Activated T-cell treated with anti-CD3 and anti-CD28 coated beads for 24 hours (primary cell): ENCODE measurements at regions not wholly inside any gene's neighbourhood (a gene's known extent, or its start where the extent isn't known, plus 50 kb on each side); places are given as distances from the start of the nearest gene placed in this dataset.
"Not testable (repeated sequence)": the region's sequence is repeated elsewhere in the genome, so short reads cannot be mapped to it uniquely, and the experiment has no call there.

ENCODE experiments used
- DNase-seq: peaks from one replicate; pipeline ENCODE4 v3.0.0-alpha.2; 2020; ENCODE audit warnings: low read depth

DNA sequence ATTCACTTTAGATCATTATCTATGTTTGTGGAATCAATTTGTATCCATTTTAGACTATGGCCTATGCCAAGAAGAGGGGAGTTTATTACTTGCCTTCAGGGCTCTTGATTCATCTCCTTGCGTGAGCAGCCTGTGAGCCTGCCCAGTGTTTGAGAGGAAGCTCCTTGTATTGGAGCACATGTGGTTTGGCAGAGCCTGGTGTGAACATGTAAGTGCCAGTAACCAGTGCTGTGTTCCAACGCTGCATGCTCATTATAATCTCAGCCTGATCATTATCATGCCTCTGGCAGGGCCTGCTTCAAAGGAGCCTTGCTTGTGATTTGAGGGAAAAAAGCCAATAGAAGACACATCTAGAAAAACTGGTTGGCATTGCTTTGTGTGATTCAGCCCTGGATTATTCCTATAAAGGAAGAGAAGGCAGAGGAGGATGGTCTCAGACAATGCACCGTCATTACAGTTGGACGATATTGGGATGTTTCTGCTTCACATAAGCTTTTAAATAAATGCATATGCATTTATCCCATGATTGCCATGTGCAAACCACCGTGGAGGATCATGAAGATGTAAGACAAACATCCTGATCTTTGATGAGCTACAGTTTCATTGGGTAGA, 203.4 kb upstream of the AHR start:
- DNase-seq, result no peak

DNA sequence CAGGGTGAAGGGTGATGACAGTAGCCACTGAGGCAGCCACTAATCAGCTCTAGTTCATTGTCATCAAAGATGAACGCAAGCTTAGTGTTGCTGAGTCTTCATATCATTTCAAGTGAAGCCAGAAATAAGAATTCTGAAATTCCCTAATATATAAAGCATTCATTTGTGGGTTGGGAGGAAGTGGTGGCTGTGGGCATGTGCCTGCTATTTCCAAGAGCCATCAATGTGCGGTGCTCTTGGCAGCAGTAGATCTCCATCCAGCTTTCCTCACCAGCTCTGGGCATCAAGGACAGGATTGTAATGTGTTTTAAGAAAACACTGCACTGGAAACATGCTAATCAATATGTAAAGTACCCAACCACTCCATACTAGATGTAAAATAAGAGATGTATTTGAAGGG, 202.5 kb upstream of the AHR start:
- no peak for DNase-seq

DNA sequence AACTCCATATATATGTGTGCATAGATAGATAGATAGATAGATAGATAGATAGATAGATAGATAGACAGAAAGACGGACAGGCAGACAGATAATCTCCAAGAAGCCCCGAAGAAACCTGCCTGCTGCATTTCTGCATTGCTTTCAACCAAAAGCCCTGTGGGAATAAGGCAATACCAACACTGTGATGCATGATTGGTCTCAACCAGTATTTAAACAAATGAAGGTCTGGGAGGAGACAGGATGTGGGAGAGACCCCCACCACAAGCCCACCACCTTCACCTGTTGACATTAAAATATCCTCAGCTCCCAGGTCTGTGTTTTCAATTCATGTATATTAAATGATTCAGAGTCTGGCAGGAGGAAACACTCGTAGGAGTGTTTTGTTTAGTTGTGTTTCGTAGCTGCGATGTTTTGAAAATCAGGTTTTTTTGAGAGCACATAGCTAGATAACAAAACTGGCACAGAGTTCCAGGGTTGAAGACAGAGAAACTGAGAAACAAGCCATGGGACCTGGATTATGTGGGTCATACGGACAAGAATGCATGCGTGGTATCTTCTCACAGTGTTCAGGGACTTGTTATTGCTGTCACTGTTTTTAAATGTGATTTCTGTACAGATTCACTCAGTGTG, 200.7 kb upstream of the AHR start:
- no peak for DNase-seq

DNA sequence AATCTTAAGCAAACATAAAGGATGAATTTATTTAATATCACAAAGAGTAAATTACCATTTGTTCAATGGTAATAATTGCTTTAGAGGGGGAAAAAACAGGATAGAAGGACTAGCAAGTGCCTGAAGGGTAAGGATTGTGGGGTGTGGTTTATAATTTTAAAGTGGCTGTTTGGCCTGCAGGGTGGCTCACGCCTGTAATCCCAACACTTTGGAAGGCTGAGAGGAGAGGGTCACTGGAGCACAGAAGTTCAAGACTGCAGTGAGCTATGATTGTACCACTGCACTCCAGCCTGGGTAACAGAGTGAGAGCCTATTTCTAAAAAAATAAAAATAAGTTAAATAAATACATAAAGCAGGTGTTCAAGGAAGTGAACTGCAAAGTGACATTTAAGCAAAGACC, 199.9 kb upstream of the AHR start:
- DNase-seq, result no peak

DNA sequence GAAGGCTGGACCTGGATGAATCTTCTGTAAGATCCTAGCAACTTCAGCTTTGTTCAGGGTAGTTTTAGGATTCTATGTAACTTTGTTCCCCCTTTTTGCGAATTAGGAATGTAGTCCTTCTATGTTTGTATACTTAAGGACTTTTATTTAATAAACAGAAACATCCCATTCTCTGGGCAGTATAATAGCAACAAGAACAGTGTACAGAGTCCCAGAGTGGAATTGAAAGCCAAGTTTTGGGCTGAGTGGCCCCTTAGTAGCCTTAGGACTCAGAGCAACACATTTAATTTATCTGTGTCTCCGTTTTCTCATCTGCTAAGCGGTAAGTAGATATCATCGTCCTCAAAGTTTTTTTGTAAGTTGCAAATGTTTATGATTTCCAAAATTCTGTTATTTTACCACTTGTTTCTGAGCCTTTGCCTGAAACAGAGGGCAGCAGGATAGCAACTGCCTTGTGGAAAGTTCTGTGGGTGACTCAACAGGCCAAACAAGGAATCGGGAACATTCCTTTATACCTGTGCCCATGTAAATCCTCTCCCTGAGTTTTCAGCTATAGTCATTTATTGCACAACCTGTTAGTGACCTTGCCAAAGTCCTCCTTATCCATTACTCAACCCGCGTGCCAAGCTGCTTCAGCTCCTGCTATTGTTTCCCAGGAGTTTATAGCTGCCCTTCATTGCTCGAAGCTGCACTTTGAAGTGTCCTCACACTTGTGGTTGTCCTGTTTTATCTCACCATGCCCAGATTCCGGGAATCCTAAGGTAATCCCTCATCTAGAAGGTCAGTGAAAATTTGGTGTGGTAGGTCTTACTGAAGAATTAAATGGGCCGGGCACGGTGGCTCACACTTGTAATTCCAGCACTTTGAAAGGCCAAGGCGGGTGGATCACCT, 199.1 kb upstream of the AHR start:
- no peak for DNase-seq

DNA sequence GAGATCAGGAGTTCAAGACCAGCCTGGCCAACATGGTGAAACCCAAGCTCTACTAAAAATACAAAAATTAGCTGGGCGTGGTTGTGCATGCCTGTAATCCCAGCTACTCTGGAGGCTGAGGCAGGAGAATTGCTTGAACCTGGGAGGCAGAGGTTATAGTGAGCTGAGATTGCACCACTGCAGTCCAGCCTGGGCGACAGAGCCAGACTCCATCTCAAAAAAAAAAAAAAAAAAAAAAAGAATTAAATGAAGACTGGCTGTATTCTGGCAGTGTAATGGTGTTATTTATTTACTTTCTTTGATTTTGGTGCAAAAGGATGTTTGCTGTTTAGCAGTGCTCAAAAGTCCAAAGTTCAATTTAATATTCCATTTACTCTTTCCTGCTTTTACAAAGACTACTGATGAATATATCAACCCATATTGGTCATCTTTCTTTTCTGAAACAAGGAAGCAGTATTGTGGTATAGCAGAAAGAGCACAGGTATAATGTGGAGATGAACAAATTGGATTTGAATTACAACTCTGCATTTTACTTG, 198.4 kb upstream of the AHR start:
- DNase-seq, result not testable (repeated sequence)

DNA sequence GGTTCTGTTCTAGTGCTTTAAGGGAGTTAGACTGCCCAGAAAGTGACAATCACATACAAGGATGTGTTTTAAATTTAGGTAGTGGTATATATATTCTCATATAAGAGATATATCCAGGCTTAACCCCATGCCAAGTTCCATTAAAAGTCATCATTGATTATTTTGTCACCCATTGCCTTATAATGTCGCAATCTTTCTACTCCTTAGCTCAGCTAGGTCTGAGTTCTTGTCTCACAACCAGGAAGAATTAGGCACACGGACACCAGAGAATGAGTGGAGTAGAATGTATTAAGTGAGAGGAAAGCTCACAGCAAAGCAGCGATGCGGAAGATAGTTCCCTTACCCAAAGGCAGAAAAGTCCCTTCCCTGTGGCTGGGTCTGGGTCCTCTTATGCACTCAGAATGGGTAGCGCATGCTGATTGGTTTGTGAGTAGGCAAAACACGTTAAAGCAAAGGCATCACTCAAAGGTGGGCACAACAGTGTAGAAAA, 197.2 kb upstream of the AHR start:
- no peak for DNase-seq

DNA sequence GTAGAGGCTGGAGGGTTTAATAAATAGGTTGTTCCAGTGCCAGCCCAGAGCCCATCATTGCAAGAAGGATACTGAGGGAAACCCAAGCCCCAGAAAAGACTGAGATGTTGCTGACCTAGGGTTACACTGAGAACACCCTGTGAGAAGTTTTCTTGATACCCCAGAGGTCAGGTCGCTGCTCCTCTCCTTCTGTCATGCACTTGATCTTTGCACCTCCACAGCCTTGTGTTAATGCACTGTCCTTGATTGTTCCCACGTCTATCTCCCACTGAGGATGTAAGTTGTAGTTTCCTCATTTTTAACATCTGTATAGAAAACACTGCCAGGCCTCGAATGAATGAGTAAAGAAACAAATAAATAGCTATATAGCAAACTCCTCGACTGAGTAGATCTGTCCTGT, 195.3 kb upstream of the AHR start:
- DNase-seq, result no peak

DNA sequence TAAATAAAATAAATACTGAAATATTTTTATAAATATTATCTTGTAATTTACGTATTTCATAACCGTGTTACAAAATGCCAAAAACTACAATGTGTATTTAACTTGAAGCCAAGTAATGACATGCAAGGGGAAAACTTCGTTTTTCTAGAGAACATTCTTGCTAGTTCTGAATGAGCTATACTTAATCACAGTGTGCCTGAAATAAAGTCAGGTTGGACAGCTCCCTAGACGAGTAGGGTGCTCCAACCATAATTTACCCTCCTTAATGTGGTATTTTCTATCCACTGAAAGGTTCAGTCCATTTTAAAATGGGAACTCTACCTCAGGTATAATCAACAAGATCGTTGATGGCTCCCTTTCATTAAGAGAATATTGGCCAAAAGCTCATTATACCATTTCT, 194.5 kb upstream of the AHR start:
- no peak for DNase-seq

DNA sequence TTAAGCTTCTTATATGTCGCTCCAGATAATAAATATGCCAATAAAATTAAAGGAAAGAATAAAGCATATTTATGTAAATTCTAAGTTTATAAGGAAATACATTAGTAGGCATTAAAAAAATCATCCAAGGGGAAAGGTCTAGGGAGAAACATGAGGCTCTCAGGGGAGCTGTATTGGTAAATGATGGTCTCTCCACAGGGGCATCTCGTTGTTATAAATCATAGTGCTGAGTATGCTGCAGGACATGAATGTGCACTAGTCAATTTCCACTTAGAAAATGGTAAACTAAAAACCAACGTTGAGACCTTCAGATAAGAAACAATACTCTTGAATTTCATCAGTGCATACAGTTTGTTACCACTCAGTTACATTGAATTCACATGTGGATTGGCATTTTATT, 194.0 kb upstream of the AHR start:
- no peak for DNase-seq

DNA sequence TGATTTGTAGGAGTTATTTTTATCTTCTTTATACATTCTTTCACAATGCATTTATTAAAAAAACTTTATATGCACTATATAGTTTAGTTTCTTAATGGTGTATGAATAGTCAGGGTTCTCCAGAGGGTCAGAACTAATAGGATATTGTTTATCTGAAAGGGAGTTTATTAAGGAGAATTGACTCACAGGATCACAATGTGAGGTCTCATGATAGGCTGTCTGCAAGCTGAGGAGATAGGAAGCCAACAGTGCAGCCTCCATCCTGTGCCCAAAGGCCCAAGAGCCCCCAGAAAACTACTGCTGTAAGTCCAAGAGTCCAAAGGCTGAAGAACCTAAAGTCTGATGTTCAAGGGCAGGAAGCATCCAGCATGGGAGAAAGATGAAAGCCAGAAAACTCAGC, 192.8 kb upstream of the AHR start:
- DNase-seq, result no peak

DNA sequence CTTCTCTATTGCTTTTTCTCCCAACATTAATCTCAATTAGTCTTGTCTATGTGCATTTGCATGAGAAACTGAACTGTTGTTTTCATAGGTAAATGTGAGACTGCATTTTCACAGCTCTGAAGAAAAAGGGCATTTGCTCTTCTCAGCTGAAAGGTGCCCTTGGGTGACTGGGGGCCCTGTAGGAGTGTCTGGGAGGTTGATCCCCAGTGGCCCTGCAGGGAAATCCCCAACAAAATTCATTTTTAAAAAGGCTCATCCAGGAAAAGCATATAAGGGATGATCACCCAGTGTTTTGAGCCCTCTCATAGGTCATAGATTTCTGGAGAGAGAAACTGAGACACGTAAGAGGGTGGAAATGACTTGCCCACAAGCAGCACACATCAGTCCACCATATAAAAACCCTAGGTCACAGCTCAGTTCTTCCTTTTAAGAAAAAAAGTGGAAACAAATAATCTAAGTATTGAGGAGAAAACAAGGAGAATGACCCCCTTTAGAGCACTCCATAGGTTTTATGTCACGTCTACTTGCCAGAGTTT, 190.3 kb upstream of the AHR start:
- no peak for DNase-seq

DNA sequence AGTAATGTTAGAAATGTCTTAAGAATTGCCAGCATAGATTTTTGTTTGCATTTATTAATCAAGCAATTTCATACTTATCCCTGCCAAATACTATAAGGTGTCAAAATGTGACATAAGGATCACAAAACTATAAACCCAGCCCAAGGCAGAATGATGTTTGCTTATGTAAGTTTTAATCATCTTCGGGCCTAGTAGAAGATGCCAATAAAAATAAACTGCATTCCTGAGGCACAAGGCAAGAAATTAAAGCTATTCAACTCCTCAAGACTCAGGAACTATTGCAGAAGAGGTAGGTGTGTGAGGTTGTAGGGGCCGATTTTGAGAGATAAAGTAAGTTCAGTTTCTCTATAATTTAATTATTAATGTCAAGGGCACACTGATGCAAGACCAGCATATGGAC, 189.4 kb upstream of the AHR start:
- DNase-seq, result no peak

DNA sequence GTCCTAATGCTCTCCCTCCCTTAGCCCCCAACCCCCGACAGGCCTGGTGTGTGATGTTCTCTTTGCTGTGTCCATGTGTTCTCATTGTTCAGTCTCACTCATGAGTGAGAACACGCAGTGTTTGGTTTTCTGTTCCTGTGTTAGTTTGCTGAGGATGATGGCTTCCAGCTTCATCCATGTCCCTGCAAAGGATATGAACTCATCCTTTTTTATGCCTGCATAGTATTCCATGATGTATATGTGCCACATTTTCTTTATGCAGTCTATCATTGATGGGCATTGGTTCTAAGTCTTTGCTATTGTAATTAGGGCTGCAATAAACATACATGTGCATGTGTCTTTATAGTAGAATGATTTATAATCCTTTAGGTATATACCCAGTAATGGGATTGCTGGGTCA, 184.7 kb upstream of the AHR start:
- not testable (repeated sequence) for DNase-seq

DNA sequence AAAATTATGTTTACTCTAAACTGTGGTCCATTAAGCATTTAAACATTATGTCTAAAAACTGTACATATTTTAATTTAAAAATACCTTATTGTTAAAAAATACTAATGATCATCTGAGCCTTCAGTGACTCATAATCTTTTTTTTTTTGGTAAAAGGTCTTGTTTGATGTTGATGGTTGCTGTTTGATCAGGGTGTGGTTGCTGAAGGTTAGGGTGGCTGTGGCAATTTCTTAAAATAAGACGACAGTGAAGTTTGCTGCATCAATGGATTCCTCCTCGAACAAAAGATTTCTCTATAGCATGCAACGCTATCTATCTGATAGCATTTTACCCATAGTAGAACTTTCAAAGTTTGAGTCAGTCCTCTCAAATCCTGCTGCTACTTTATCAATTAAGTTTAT, 180.0 kb upstream of the AHR start:
- no peak for DNase-seq

DNA sequence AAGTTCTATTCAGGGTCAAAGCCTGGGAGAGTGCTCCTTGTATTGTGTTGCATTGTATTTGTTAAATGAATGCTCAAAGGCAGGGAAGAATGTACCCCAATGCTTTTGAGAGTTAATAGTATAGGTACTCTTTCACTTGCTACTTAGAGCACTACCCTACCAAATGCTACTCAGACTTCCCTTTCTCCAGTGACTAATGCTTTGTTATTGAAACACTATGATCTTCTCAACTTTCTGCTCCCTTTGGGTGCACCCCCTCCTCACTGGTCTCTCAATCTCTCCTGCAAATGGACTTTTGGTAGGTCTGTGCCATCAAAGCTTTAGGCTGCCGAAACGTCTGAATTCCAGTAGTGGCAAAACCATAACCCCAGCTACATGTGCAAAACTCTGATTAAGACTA, 177.7 kb upstream of the AHR start:
- no peak for DNase-seq

DNA sequence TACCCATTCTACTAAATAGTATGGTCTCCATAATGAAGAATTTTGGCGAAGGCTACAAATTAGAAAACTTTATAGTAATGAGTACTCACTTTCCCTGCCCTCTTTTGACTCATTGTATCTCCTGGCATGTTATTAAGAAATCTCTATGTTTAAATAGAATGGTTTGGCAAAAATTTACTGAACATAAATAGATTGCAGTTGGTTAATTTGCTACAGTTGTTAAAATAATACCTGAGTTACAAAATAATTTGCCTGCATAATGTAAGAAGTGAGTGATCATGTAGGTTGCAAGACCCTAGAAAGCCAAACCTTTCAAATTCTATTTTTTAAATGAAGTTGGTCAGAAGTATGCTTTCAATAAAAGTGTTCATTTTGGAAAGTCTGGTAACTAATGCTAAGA, 176.8 kb upstream of the AHR start:
- DNase-seq, result no peak

DNA sequence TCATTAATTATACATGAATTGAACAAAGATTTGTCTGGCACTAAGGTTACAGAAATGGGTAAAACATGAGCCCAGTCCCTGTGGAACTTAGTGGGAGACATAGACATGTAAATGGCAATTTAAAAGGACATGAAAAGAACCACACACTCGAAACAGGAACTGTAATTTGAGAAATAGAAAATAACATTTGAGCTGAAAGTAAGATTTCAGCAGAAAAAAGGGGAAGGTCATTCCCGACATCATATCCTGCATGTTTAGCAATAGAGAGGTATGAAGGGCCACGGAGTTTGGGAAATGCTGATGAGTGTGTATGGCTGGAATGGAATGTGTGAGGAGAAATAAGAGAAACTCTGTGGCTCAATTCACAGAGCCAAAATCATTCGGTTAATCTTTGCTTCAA, 175.4 kb upstream of the AHR start:
- DNase-seq, result no peak

DNA sequence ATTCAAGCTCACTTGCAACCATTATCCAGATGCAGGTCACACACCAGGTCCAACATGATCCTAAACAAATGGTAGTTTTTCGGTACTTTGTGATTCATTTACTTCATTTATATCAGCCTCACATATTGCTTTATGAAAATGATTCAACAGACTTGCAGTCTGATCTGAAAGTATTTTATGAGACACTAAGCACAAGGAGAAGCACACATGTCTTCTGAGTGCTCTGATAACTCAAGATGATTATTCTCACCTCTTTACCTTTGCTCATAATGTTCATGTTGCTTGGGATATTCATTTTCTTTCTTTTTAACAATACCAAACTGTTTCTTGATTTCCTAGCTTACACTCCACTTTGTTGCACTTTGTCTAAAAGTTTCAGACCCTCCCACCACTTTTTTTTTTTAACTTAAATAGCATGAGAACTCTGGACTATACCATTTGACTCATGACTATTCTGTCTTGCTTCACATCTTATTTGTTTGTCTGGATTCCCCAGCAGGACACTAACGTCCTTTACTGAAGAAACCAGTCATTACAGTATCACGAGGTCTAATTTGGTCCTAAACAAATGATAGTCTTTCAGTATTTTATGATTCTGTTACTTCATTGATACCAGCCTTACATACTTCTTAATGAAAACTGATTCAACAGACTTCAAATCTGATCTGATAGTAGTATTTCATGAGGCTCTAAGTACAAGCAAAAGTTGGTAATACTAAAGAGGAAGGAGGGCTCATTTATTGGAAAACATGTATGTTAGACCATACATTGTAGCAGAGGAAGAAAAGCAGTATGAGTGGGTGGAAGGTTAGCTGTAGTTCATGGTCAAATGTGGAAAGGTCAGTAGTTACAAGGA, 171.8 kb upstream of the AHR start:
- DNase-seq, result no peak

DNA sequence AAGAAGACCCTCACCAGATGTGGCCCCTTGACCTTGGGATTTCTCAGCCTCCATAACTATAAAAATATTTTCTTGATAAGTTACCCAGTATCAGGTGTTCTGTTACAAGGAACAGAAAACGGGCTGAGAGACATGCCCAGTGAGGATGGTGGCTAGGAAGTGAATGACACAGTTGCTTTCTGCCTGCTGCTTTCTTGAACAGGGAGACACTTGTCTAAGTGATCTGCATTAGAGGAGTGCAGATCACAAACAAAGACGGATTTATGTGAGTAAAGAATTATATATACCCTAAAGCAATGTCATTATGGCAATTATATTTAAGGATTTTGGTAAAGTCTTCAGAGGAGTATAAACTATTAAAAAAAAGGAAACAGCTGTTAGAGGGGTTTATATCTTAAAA, 169.2 kb upstream of the AHR start:
- DNase-seq, result no peak

DNA sequence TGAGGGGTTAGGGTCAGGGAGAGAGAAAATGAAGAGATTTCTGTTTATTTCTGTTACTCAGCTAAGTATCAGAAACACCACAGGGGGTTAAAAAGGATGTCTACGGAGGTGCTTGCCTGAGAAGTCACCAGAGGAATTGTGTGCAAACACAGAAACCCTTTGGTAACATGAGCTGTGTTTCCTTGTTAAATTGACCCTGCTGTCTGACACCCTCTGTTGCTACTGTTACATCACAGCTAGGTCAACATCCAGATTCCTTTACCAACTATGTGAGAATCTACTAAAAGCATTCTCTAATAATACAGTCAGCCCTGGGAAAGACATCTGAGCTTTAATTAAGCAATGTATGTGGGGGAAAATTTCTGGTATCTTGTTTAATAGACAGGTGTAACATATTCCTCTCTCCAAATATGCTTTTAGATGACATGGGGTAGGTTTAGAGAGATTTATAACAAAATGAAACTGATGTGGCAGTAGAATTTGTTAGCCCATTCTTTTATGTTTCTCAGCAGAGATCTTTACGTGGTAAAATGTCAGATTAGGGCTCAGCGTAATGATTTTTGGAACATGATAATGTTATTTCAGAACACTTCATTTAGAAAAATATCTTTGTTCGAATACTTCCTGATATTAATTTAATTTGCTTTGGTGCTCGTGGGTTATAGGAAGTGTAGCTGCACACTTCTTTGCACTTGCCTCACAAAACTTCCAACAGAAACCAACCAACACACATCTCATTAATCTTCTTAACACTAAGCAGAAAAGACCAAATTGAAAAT, 168.0 kb upstream of the AHR start:
- no peak for DNase-seq
